HepG2 (cell line): ENCODE measurements at regions not wholly inside any gene's neighbourhood (a gene's known extent, or its start where the extent isn't known, plus 50 kb on each side); places are given as distances from the start of the nearest gene placed in this dataset.

Experiments used
- ATAC-seq: fragments of 200-7000 bp; cut with Tn5 transposase; 3 replicates; pipeline ENCODE4 v1.9.1; 2020; ENCODE audit warnings: mild to moderate bottlenecking, moderate library complexity
- BruUV-seq: library from RNA; stranded (reverse); fragments of 400-500 nt; replicated peaks from 2 replicates; lab custom pipeline; 2021; lab: Mats Ljungman, UMichigan
- CTCF ChIA-PET: fragments of 300-600 bp; formaldehyde crosslinking; extraction: SDS; loops from one replicate; lab custom pipeline; 2021; ENCODE audit warnings: low total read pairs, inconsistent platforms, low intra/inter-chr PET ratio; lab: Yijun Ruan, JAX
- POLR2A ChIA-PET: fragments of 350-600 bp; sonication (Branson Sonifier 250); formaldehyde crosslinking; loops from one replicate; lab custom pipeline; 2020; ENCODE audit warnings: antibody characterized with exemption, inconsistent platforms; lab: Yijun Ruan, JAX
- DNase-seq: peaks from one replicate; pipeline ENCODE4 v3.0.0-alpha.2; 2015; ENCODE audit warnings: low spot score
- FAIRE-seq: peaks from 3 replicates; lab custom pipeline; 2011; peaks lifted over from hg19 to GRCh38; lab: Jason Lieb, UNC
- H2AFZ ChIP-seq: one replicate; pipeline ENCODE4 v1.6.1; 2011; ENCODE audit warnings: low read length, inconsistent platforms
- H3K27ac ChIP-seq: fragments of 300-600 bp; 3 replicates; pipeline ENCODE4 v1.8.0; 2011; ENCODE audit warnings: mixed run types, mild to moderate bottlenecking, mixed read lengths, low read length, inconsistent platforms; ENCODE audit not compliant: insufficient read depth; ENCODE audit errors: extremely low read length
- H3K27me3 ChIP-seq, 2 experiments: fragments of 200-600 bp in 1 of 2; 2 replicates in 1 of 2; 3 replicates in 1 of 2; pipeline versions ENCODE4 v1.6.0 to v1.8.0; 2011; ENCODE audit warnings: low read length in 2 of 2, mild to moderate bottlenecking in 2 of 2, moderate library complexity in 2 of 2, inconsistent platforms in 1 of 2; ENCODE audit not compliant: insufficient read depth in 2 of 2, control insufficient read depth in 1 of 2
- H3K36me3 ChIP-seq, 2 experiments: fragments of 200-600 bp in 1 of 2; replicated peaks in 1 of 2; 2 replicates in 1 of 2; 3 replicates in 1 of 2; pipeline versions ENCODE4 v1.5.1 to v1.8.0; 2011; ENCODE audit warnings: low read length in 2 of 2, inconsistent platforms in 1 of 2; ENCODE audit not compliant: insufficient read depth in 2 of 2, control insufficient read depth in 1 of 2
- H3K4me1 ChIP-seq: 2 replicates; pipeline ENCODE4 v1.5.1; 2012; ENCODE audit warnings: low read length, inconsistent platforms; ENCODE audit not compliant: insufficient read depth
- H3K4me2 ChIP-seq: 2 replicates; pipeline ENCODE4 v1.6.0; 2011; ENCODE audit warnings: low read depth, low read length, inconsistent platforms
- H3K4me3 ChIP-seq, 3 experiments: fragments of 200-600 bp in 1 of 3; sonication (generic), shearing (Covaris generic) in 1 of 3; replicated peaks in 1 of 3; 2 replicates each; pipeline ENCODE4 v1.5.1; 2011 to 2016; ENCODE audit warnings: low read length in 3 of 3, inconsistent platforms in 2 of 3, low read depth in 2 of 3, mild to moderate bottlenecking in 2 of 3, control low read depth in 1 of 3, mixed read lengths in 1 of 3; ENCODE audit not compliant: insufficient read depth in 1 of 3
- H3K79me2 ChIP-seq: one replicate; pipeline ENCODE4 v1.6.1; 2011; ENCODE audit warnings: low read length, inconsistent platforms; ENCODE audit not compliant: insufficient read depth
- H3K9ac ChIP-seq: 2 replicates; pipeline ENCODE4 v1.6.0; 2011; ENCODE audit warnings: mild to moderate bottlenecking, low read depth, low read length, inconsistent platforms; ENCODE audit not compliant: insufficient read depth
- H3K9me3 ChIP-seq: 2 replicates; pipeline ENCODE4 v1.5.1; 2012; ENCODE audit warnings: mild to moderate bottlenecking, low read length
- H4K20me1 ChIP-seq: 2 replicates; pipeline ENCODE4 v1.6.0; 2011; ENCODE audit warnings: inconsistent platforms, mild to moderate bottlenecking, low read length, moderate library complexity; ENCODE audit not compliant: insufficient read depth
- DPF2 ChIP-seq: sonication (generic); formaldehyde crosslinking; IDR thresholded peaks from 2 replicates; pipeline ENCODE4 v1.4.0; 2020; ENCODE audit warnings: mild to moderate bottlenecking, low read depth, missing genetic modification reagents, borderline replicate concordance
- FOXA1 ChIP-seq, 2 experiments: fragments of 450-650 bp in 1 of 2; sonication (generic) in 1 of 2; formaldehyde crosslinking in 1 of 2; IDR thresholded peaks; 2 replicates each; pipeline versions ENCODE4 v1.4.0 to v1.6.1; 2016 to 2020; ENCODE audit warnings: missing genetic modification reagents in 1 of 2
- IRF2 ChIP-seq: IDR thresholded peaks from 2 replicates; pipeline ENCODE4 v1.6.1; 2018; ENCODE audit warnings: missing genetic modification reagents, missing compliant biosample characterization
- MXI1 ChIP-seq: IDR thresholded peaks from 3 replicates; pipeline ENCODE4 v1.6.1; 2012; ENCODE audit warnings: low read depth, low read length, inconsistent platforms, borderline replicate concordance
- NFYC ChIP-seq: IDR thresholded peaks from 2 replicates; pipeline ENCODE4 v1.6.1; 2016; ENCODE audit warnings: missing genetic modification reagents, missing compliant biosample characterization
- SUZ12 ChIP-seq: fragments of 150-350 bp; IDR thresholded peaks from 2 replicates; pipeline ENCODE4 v1.6.1; 2014; ENCODE audit warnings: low read depth, low read length
- YY1 ChIP-seq: IDR thresholded peaks from 2 replicates; pipeline ENCODE4 v1.6.1; 2011; ENCODE audit warnings: low read length, low read depth, moderate library complexity, mild to moderate bottlenecking; ENCODE audit not compliant: insufficient read depth, insufficient replicate concordance
- ZBTB8A ChIP-seq: sonication (generic); formaldehyde crosslinking; IDR thresholded peaks from 2 replicates; pipeline ENCODE4 v1.4.0; 2020; ENCODE audit warnings: mild to moderate bottlenecking, low read depth, missing genetic modification reagents, borderline replicate concordance
- ZNF138 ChIP-seq: sonication (generic); formaldehyde crosslinking; IDR thresholded peaks from 2 replicates; pipeline ENCODE4 v1.5.0; 2020; ENCODE audit warnings: mild to moderate bottlenecking, low read depth, missing genetic modification reagents
- ZNF180 ChIP-seq: sonication (generic); formaldehyde crosslinking; IDR thresholded peaks from 2 replicates; pipeline ENCODE4 v1.4.0; 2020; ENCODE audit warnings: low read depth, missing genetic modification reagents, borderline replicate concordance
- ZNF24 ChIP-seq: fragments of 450-650 bp; IDR thresholded peaks from 2 replicates; pipeline ENCODE4 v1.6.1; 2017; ENCODE audit warnings: antibody characterized with exemption, mild to moderate bottlenecking
- ZNF263 ChIP-seq: sonication (generic); formaldehyde crosslinking; IDR thresholded peaks from 2 replicates; pipeline ENCODE4 v1.4.0; 2020; ENCODE audit warnings: missing genetic modification reagents
- ZNF503 ChIP-seq: sonication (generic); formaldehyde crosslinking; IDR thresholded peaks from 2 replicates; pipeline ENCODE4 v1.4.0; 2020; ENCODE audit warnings: missing genetic modification reagents
- ZNF605 ChIP-seq: sonication (generic); formaldehyde crosslinking; IDR thresholded peaks from 2 replicates; pipeline ENCODE4 v1.8.0; 2022; ENCODE audit warnings: mild to moderate bottlenecking, missing genetic modification reagents
- WGBS: methylation state at CpG from one replicate; pipeline ENCODE4 v1.1.6; 2017; ENCODE audit warnings: low lambda C conversion rate; 5-methylcytosine and 5-hydroxymethylcytosine counted together
- in situ Hi-C: cut with HindIII; loops from 2 replicates; pipeline ENCODE4 v1.10.0; 2017; ENCODE audit warnings: low pct_unique_long_range_greater_than_20kb; ENCODE audit not compliant: extremely low pct_ligation_motif_present
- intact Hi-C: fragments of 100-400 bp; cut with micrococcal nuclease; formaldehyde crosslinking; loops from one replicate; pipeline ENCODE4 v1.10.0; 2022; ENCODE audit not compliant: unreplicated experiment
- TF ChIP-seq, protein P1 (sequence below): sonication (generic); formaldehyde crosslinking; IDR thresholded peaks from 2 replicates; pipeline ENCODE4 v1.4.0; 2020; ENCODE audit warnings: missing genetic modification reagents
- TF ChIP-seq, protein P2 (sequence below): sonication (generic); formaldehyde crosslinking; IDR thresholded peaks from 2 replicates; pipeline ENCODE4 v1.5.1; 2020; ENCODE audit warnings: missing genetic modification reagents, mild to moderate bottlenecking, borderline replicate concordance

GRCh38 chr4:87912164-87913004 is 63.1 kb upstream of the SPP1 start (continued):
- TF ChIP-seq, protein P1, sequence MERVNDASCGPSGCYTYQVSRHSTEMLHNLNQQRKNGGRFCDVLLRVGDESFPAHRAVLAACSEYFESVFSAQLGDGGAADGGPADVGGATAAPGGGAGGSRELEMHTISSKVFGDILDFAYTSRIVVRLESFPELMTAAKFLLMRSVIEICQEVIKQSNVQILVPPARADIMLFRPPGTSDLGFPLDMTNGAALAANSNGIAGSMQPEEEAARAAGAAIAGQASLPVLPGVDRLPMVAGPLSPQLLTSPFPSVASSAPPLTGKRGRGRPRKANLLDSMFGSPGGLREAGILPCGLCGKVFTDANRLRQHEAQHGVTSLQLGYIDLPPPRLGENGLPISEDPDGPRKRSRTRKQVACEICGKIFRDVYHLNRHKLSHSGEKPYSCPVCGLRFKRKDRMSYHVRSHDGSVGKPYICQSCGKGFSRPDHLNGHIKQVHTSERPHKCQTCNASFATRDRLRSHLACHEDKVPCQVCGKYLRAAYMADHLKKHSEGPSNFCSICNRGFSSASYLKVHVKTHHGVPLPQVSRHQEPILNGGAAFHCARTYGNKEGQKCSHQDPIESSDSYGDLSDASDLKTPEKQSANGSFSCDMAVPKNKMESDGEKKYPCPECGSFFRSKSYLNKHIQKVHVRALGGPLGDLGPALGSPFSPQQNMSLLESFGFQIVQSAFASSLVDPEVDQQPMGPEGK (CRISPR knock-in tag): no peak
- TF ChIP-seq DPF2 (CRISPR knock-in tag) (no peak), FOXA1 (IDR thresholded peaks at IDR 0.05) (no peak), FOXA1 (CRISPR knock-in tag; IDR thresholded peaks at IDR 0.05) (peak; percentile 11; the same call in 1 of the 2 replicates), SUZ12 (no peak), ZNF138 (CRISPR knock-in tag) (no peak), ZNF503 (CRISPR knock-in tag) (no peak)

- no peak for FAIRE-seq
- ChIA-PET POLR2A (no interaction called here), CTCF (no interaction called here)
- H3K9ac ChIP-seq: no peak overlapping the region
- WGBS: 70% methylated on average over 3 of the region's 3 CpGs
- no peak overlapping the region for H2AFZ ChIP-seq
- no peak overlapping the region for H3K4me2 ChIP-seq
- intact Hi-C loops (loop anchor here (5.0 kb wide), 1 partner anchor 38 kb away; no protein-coding TSS in a partner anchor), in situ Hi-C loops (no loop called here)
- H4K20me1 ChIP-seq: no peaks in the 10 kb centered on the region
- H3K9me3 ChIP-seq: no peaks in the 10 kb centered on the region
- peaks cover 63% of the 10 kb centered on the region for H3K4me1 ChIP-seq
- H3K79me2 ChIP-seq: no peaks in the 10 kb centered on the region
- ATAC-seq: no peak
- no peak overlapping the region for H3K4me3 ChIP-seq
- H3K27ac ChIP-seq: no peak overlapping the region
- no peaks in the 10 kb centered on the region for H3K36me3 ChIP-seq
- DNase-seq: no peak
- H3K27me3 ChIP-seq: no peaks in the 10 kb centered on the region
- no TSS peak for BruUV-seq
- TF ChIP-seq ZNF263 (CRISPR knock-in tag): no peak
- no peak for TF ChIP-seq ZBTB8A (CRISPR knock-in tag)
- no peak for TF ChIP-seq ZNF605
- no peak for TF ChIP-seq MXI1
- no peak for TF ChIP-seq IRF2
- TF ChIP-seq, protein P2, sequence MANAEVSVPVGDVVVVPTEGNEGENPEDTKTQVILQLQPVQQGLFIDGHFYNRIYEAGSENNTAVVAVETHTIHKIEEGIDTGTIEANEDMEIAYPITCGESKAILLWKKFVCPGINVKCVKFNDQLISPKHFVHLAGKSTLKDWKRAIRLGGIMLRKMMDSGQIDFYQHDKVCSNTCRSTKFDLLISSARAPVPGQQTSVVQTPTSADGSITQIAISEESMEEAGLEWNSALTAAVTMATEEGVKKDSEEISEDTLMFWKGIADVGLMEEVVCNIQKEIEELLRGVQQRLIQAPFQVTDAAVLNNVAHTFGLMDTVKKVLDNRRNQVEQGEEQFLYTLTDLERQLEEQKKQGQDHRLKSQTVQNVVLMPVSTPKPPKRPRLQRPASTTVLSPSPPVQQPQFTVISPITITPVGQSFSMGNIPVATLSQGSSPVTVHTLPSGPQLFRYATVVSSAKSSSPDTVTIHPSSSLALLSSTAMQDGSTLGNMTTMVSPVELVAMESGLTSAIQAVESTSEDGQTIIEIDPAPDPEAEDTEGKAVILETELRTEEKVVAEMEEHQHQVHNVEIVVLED (CRISPR knock-in tag): no peak
- no peak for TF ChIP-seq ZNF24
- TF ChIP-seq YY1: no peak
- TF ChIP-seq ZNF180 (CRISPR knock-in tag): no peak
- no peak for TF ChIP-seq NFYC (CRISPR knock-in tag)
Observed at GRCh38 chr4:87913896-87914295, 61.6 kb upstream of the SPP1 start.
